ENCODE measurements at regions not wholly inside any gene's neighbourhood (a gene's known extent, or its start where the extent isn't known, plus 50 kb on each side); places are given as distances from the start of the nearest gene placed in this dataset.

- Histone ChIP-seq H2AFZ (ENCODE audit: low read depth, low read length, poor library complexity, severe bottlenecking) (no peak overlapping the region), H3K4me2 (ENCODE audit: low read length) (no peak overlapping the region), H3K27ac (ENCODE audit: low read depth, low read length) (no peak overlapping the region), H3K36me3 (ENCODE audit: control insufficient read depth in 1 of 2, insufficient read depth in 2 of 2, low read length in 2 of 2) (no peaks in the 10 kb centered on the region), H3K9ac (ENCODE audit: low read length) (no peak overlapping the region), H3K4me1 (ENCODE audit: control insufficient read depth in 1 of 2, insufficient read depth in 2 of 2, low read length in 2 of 2) (no peaks in the 10 kb centered on the region), H3K9me2 (ENCODE audit: insufficient read depth) (no peaks in the 10 kb centered on the region), H3K79me2 (ENCODE audit: insufficient read depth, low read length) (no peaks in the 10 kb centered on the region), H3K4me3 (replicated peaks in 1 of 2; ENCODE audit: low read depth in 1 of 2, low read length in 2 of 2) (no peak overlapping the region), H3K27me3 (ENCODE audit: insufficient read depth, low read length) (no peaks in the 10 kb centered on the region), H4K20me1 (ENCODE audit: insufficient read depth) (no peaks in the 10 kb centered on the region), H3K9me3 (ENCODE audit: control insufficient read depth in 1 of 2, insufficient read depth in 1 of 2, low read depth in 1 of 2, low read length in 2 of 2) (no peaks in the 10 kb centered on the region)
- no peak for DNase-seq (ENCODE audit: low read depth, low spot score)
- BruUV-seq (replicated peaks): no TSS peak
- ATAC-seq: peak; percentile 87
- CTCF ChIA-PET: interaction anchor here (0.7 kb wide), 1 partner anchor 87 kb away, joined by 3 read pairs; no protein-coding TSS in a partner anchor
- RAD21 ChIA-PET (ENCODE audit: low non-redundant PET in 1 of 2, low total read pairs in 2 of 2, uncharacterized antibody in 2 of 2, unreplicated experiment in 2 of 2): no interaction called here
- no peak for TF ChIP-seq REST (IDR thresholded peaks at IDR 0.05; ENCODE audit: low read depth)
- TF ChIP-seq CTCF (IDR thresholded peaks at IDR 0.05 in 2 of 3, conservative IDR thresholded peaks at IDR 0.05 in 1 of 3; ENCODE audit: borderline replicate concordance in 1 of 3, insufficient read depth in 1 of 3, low read depth in 2 of 3, low read length in 2 of 3): peak in 2 of 3 experiments; percentile 62 to 69; a peak in 4 of 6 replicates
- intact Hi-C loops (cut with micrococcal nuclease): no loop called here
- POLR2A ChIA-PET: no interaction called here
Measured at GRCh38 chr20:6184086-6184485, 61.3 kb upstream of the FERMT1 start.

- CTCF ChIA-PET: no interaction called here
- POLR2A ChIA-PET: no interaction called here
- intact Hi-C loops (cut with micrococcal nuclease): no loop called here
- H3K27me3 ChIP-seq (ENCODE audit: insufficient read depth, low read length): no peaks in the 10 kb centered on the region
- no peak overlapping the region for H3K4me2 ChIP-seq (ENCODE audit: low read length)
- no peaks in the 10 kb centered on the region for H3K4me1 ChIP-seq (ENCODE audit: control insufficient read depth in 1 of 2, insufficient read depth in 2 of 2, low read length in 2 of 2)
- no peaks in the 10 kb centered on the region for H3K9me3 ChIP-seq (ENCODE audit: control insufficient read depth in 1 of 2, insufficient read depth in 1 of 2, low read depth in 1 of 2, low read length in 2 of 2)
- no peaks in the 10 kb centered on the region for H3K9me2 ChIP-seq (ENCODE audit: insufficient read depth)
- no peaks in the 10 kb centered on the region for H3K36me3 ChIP-seq (ENCODE audit: control insufficient read depth in 1 of 2, insufficient read depth in 2 of 2, low read length in 2 of 2)
- DNase-seq (ENCODE audit: low read depth, low spot score) (no peak), ATAC-seq (no peak)
- BruUV-seq (replicated peaks): no TSS peak
- no peak overlapping the region for H3K27ac ChIP-seq (ENCODE audit: low read depth, low read length)
- H3K79me2 ChIP-seq (ENCODE audit: insufficient read depth, low read length): no peaks in the 10 kb centered on the region
- no peaks in the 10 kb centered on the region for H4K20me1 ChIP-seq (ENCODE audit: insufficient read depth)
- RAD21 ChIA-PET (ENCODE audit: low non-redundant PET in 1 of 2, low total read pairs in 2 of 2, uncharacterized antibody in 2 of 2, unreplicated experiment in 2 of 2): no interaction called here
- no peak overlapping the region for H3K9ac ChIP-seq (ENCODE audit: low read length)
- no peak overlapping the region for H2AFZ ChIP-seq (ENCODE audit: low read depth, low read length, poor library complexity, severe bottlenecking)
- H3K4me3 ChIP-seq (replicated peaks in 1 of 2; ENCODE audit: low read depth in 1 of 2, low read length in 2 of 2): no peak overlapping the region
- TF ChIP-seq POLR2AphosphoS5 (IDR thresholded peaks at IDR 0.05; ENCODE audit: low read depth, low read length) (no peak), SIN3A (IDR thresholded peaks at IDR 0.05; ENCODE audit: low read depth) (no peak), MAX (IDR thresholded peaks at IDR 0.05) (no peak), JUND (IDR thresholded peaks at IDR 0.05) (no peak), REST (IDR thresholded peaks at IDR 0.05; ENCODE audit: low read depth) (no peak), FOSL1 (IDR thresholded peaks at IDR 0.05; ENCODE audit: low read depth) (no peak), RAD21 (IDR thresholded peaks at IDR 0.05; ENCODE audit: low read depth) (no peak), CEBPB (IDR thresholded peaks at IDR 0.05; ENCODE audit: low read depth) (no peak), EZH2phosphoT487 (IDR thresholded peaks at IDR 0.05; ENCODE audit: borderline replicate concordance) (no peak), EGR1 (IDR thresholded peaks at IDR 0.05; ENCODE audit: low read depth) (no peak), EZH2 (IDR thresholded peaks at IDR 0.05) (no peak)
Measured at GRCh38 chr20:6180531-6180930, 57.7 kb upstream of the FERMT1 start.

Measured in HCT116 (cell line).